ENCODE measurements at regions not wholly inside any gene's neighbourhood (a gene's known extent, or its start where the extent isn't known, plus 50 kb on each side); places are given as distances from the start of the nearest gene placed in this dataset.

DNA sequence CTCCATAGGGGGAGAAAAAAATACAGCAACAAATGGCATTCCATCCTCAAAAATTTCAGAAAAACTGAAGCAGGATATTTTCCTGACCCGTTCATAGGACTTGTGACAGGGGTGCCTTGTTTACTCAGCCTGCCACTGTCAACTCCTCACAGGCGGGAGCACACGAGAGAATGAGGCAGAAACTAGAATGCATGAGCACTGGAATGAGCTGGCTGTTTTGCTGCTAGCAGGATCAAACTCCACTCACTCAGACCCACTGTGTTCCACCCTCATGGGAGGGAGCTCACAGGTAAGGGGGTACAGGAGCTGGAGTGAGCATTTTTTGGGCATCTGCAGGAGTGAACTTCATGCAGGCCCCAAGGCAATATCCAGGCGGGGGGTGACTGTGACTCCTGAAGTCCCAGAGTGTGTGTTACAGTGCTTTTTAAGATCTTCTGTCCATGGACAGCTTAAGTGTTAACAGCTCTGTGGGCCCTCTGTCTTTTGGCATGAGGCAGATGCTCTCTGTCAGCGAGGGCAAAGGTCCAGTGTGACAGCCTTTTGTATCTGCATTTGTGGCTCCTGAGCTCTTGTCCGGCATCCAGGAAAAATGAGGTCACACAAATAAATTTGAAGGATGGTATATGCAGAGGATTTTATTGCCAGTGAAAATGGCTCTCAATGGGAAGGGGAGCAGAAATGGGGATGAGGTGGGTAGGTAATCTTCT, 905.7 kb upstream of the TENM4 start:
- Histone ChIP-seq H3K36me3 (ENCODE audit: control insufficient read depth, insufficient read depth, low read length) (no peaks in the 10 kb centered on the region), H3K4me3 (ENCODE audit: low read depth, low read length) (no peak overlapping the region), H3K27me3 (ENCODE audit: control insufficient read depth, insufficient read depth, low read length) (no peaks in the 10 kb centered on the region)
- no peak for FAIRE-seq
- TF ChIP-seq, protein P1, sequence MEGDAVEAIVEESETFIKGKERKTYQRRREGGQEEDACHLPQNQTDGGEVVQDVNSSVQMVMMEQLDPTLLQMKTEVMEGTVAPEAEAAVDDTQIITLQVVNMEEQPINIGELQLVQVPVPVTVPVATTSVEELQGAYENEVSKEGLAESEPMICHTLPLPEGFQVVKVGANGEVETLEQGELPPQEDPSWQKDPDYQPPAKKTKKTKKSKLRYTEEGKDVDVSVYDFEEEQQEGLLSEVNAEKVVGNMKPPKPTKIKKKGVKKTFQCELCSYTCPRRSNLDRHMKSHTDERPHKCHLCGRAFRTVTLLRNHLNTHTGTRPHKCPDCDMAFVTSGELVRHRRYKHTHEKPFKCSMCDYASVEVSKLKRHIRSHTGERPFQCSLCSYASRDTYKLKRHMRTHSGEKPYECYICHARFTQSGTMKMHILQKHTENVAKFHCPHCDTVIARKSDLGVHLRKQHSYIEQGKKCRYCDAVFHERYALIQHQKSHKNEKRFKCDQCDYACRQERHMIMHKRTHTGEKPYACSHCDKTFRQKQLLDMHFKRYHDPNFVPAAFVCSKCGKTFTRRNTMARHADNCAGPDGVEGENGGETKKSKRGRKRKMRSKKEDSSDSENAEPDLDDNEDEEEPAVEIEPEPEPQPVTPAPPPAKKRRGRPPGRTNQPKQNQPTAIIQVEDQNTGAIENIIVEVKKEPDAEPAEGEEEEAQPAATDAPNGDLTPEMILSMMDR (IDR thresholded peaks at IDR 0.05; ENCODE audit: insufficient read depth, low read length, severe bottlenecking) = no peak
- no peak for DNase-seq (ENCODE audit: low read depth)

DNA sequence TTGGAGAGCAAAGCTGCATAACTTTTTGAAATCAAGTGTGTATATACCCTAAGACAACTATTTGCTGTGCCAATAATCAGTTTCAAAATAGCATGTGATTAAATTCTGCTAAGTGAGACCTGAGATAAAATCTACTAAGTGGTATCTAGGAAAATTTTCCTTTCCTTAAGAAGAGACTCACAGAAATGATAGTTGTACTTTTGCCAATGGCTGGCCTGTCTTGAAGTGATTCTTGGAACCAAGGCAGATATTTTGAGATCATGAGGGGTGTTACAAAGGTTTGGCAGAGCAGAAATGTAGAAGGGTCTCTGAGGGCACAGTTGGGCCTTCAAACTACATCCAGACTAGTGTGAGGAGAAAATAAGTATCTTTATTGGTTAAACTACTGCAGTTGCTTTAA, 902.6 kb upstream of the TENM4 start:
- DNase-seq (ENCODE audit: low read depth) = no peak
- TF ChIP-seq, protein P1 (IDR thresholded peaks at IDR 0.05; ENCODE audit: insufficient read depth, low read length, severe bottlenecking) = no peak
- no peak for FAIRE-seq
- Histone ChIP-seq H3K27me3 (ENCODE audit: control insufficient read depth, insufficient read depth, low read length) (no peaks in the 10 kb centered on the region), H3K36me3 (ENCODE audit: control insufficient read depth, insufficient read depth, low read length) (no peaks in the 10 kb centered on the region), H3K4me3 (ENCODE audit: low read depth, low read length) (no peak overlapping the region)

DNA sequence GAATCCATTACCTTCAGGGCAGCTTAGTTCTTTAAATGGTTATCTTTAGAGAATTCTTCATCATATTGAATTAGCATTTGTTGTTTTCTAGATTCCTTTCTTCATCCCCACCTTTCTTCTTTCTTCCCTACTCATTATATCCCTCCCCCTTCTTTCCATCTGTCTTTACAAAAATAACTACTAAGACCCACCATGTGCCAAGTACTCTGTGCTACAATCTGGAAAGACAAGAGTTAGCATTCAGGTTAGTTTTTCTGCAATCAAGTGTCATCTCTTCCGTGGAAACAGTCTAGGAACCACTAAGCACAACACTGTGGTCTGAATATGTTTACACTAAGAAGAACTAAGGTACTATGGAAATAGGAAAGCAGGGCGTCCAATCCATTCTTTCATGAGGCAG, 897.4 kb upstream of the TENM4 start:
- FAIRE-seq (no peak), DNase-seq (ENCODE audit: low read depth) (no peak)
- H3K4me3 ChIP-seq (ENCODE audit: low read depth, low read length) = no peak overlapping the region
- TF ChIP-seq, protein P1 (IDR thresholded peaks at IDR 0.05; ENCODE audit: insufficient read depth, low read length, severe bottlenecking) = no peak
- no peaks in the 10 kb centered on the region for H3K27me3 ChIP-seq (ENCODE audit: control insufficient read depth, insufficient read depth, low read length)
- H3K36me3 ChIP-seq (ENCODE audit: control insufficient read depth, insufficient read depth, low read length) = no peaks in the 10 kb centered on the region

DNA sequence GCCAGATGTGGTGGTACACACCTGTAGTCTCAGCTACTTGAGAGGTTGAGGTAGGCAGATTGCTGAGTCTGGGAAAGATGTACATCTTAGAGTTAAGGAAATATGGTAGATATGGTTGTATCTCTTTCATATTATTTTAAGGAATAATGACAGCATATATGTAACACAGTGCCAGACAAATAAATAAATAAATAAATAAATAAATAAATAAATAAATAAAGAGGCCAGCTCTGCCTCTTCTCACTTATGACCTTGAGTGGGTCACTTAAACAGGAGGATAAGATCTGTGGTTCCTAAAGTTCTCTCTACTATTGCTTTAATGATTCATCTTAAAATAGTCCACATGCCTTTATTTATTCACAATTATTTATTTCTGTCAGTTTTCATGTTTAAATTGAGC, 890.9 kb upstream of the TENM4 start:
- H3K4me3 ChIP-seq (ENCODE audit: low read depth, low read length) = no peak overlapping the region
- TF ChIP-seq, protein P1 (IDR thresholded peaks at IDR 0.05; ENCODE audit: insufficient read depth, low read length, severe bottlenecking) = no peak
- FAIRE-seq = no peak
- no peak for DNase-seq (ENCODE audit: low read depth)
- H3K27me3 ChIP-seq (ENCODE audit: control insufficient read depth, insufficient read depth, low read length) = no peaks in the 10 kb centered on the region
- H3K36me3 ChIP-seq (ENCODE audit: control insufficient read depth, insufficient read depth, low read length) = no peaks in the 10 kb centered on the region

DNA sequence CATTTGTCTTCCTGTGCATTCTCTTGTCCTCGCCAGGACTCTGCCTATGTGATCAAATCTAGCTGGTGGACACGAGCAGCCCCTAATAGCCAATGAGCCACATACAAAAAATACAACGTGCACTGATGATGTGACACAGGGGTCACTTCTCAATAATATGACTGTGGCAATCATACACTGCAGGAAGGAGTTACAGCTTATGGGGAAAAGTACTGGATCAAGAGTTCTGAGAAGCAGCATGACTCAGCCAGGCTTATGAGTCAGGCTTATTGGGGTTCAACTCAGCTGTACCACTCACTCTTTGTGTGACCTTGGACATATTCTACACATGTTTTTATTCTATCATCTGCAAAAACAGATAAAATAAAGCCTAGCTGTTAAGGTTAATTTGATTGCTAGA, 889.4 kb upstream of the TENM4 start:
- Histone ChIP-seq H3K27me3 (ENCODE audit: control insufficient read depth, insufficient read depth, low read length) (no peaks in the 10 kb centered on the region), H3K36me3 (ENCODE audit: control insufficient read depth, insufficient read depth, low read length) (no peaks in the 10 kb centered on the region), H3K4me3 (ENCODE audit: low read depth, low read length) (no peak overlapping the region)
- FAIRE-seq (no peak), DNase-seq (ENCODE audit: low read depth) (peak; percentile 81)
- TF ChIP-seq, protein P1 (IDR thresholded peaks at IDR 0.05; ENCODE audit: insufficient read depth, low read length, severe bottlenecking) = no peak

DNA sequence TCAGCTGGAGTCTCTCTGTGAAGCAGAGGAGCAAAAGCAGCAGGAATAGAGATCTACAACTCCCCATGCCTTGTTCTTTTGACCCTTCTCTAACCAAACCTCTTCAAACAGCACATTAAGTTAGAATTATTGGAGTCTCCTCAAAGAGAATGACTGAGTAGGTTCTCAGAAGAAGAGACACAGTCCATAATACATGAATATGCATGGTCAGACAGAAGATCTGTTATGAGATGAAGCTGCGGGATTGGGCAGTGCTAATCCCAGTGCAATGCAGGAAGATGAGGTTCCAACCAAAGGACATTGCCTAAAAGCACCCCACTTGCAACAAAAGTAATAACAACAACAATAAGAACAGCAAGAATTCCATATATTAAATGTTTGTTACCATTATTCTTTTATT, 887.9 kb upstream of the TENM4 start:
- TF ChIP-seq, protein P1 (IDR thresholded peaks at IDR 0.05; ENCODE audit: insufficient read depth, low read length, severe bottlenecking) = no peak
- DNase-seq (ENCODE audit: low read depth) = no peak
- no peaks in the 10 kb centered on the region for H3K36me3 ChIP-seq (ENCODE audit: control insufficient read depth, insufficient read depth, low read length)
- H3K27me3 ChIP-seq (ENCODE audit: control insufficient read depth, insufficient read depth, low read length) = no peaks in the 10 kb centered on the region
- no peak for FAIRE-seq
- H3K4me3 ChIP-seq (ENCODE audit: low read depth, low read length) = no peak overlapping the region
